GM13976 (cell line): ENCODE measurements at regions not wholly inside any gene's neighbourhood (a gene's known extent, or its start where the extent isn't known, plus 50 kb on each side); places are given as distances from the start of the nearest gene placed in this dataset.

ENCODE experiments used
- DNase-seq: peaks from one replicate; pipeline ENCODE4 v3.0.0; 2012; ENCODE audit warnings: low spot score
- in situ Hi-C: fragments of 300-500 bp; cut with MboI; formaldehyde crosslinking; loops from one replicate; pipeline ENCODE4 v1.12.0; 2022; ENCODE audit warnings: low sequenced_read_pairs, mixed read lengths, inconsistent platforms; ENCODE audit not compliant: unreplicated experiment
- TF ChIP-seq, protein P1 (sequence below): IDR thresholded peaks from 2 replicates; pipeline ENCODE4 v1.5.1; 2012; ENCODE audit warnings: borderline replicate concordance, mild to moderate bottlenecking; ENCODE audit not compliant: insufficient read depth; ENCODE audit errors: extremely low read depth, missing control alignments, control extremely low read depth

DNA sequence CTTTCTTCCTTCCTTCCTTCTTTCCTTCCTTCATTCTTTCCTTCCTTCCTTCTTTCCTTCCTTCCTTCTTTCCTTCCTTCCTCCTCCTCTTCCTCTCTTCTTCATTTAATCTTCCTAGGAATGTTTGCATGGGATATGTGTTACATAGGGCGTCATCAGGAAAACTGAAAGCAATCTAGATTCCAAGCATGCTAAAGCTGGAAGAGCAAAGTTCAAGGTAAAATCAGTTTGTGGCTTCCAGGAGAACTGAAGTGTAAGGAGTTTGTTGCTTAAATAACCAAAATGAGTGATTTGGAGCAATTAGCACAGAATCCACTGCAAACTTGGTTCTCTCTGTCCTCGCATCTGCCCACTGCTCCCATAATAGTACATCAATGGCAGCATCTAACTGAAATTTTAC, 716.2 kb downstream of the GBE1 start:
- DNase-seq: no peak
- TF ChIP-seq, protein P1, sequence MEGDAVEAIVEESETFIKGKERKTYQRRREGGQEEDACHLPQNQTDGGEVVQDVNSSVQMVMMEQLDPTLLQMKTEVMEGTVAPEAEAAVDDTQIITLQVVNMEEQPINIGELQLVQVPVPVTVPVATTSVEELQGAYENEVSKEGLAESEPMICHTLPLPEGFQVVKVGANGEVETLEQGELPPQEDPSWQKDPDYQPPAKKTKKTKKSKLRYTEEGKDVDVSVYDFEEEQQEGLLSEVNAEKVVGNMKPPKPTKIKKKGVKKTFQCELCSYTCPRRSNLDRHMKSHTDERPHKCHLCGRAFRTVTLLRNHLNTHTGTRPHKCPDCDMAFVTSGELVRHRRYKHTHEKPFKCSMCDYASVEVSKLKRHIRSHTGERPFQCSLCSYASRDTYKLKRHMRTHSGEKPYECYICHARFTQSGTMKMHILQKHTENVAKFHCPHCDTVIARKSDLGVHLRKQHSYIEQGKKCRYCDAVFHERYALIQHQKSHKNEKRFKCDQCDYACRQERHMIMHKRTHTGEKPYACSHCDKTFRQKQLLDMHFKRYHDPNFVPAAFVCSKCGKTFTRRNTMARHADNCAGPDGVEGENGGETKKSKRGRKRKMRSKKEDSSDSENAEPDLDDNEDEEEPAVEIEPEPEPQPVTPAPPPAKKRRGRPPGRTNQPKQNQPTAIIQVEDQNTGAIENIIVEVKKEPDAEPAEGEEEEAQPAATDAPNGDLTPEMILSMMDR: no peak
- in situ Hi-C loops: no loop called here

- TF ChIP-seq, protein P1: no peak
- in situ Hi-C loops: no loop called here
- DNase-seq: no peak
These were observed 717.7 kb downstream of the GBE1 start for GRCh38 chr3:81043660-81044199.

GRCh38 chr3:81043009-81043408, 718.4 kb downstream of the GBE1 start:
- no peak for DNase-seq
- TF ChIP-seq, protein P1: no peak
- in situ Hi-C loops: no loop called here

- no peak for DNase-seq
- TF ChIP-seq, protein P1: no peak
- in situ Hi-C loops: no loop called here
These were observed 720.1 kb downstream of the GBE1 start for GRCh38 chr3:81041331-81041730.

GRCh38 chr3:81040107-81040506, 721.3 kb downstream of the GBE1 start:
- TF ChIP-seq, protein P1: no peak
- in situ Hi-C loops: no loop called here
- no peak for DNase-seq

DNA sequence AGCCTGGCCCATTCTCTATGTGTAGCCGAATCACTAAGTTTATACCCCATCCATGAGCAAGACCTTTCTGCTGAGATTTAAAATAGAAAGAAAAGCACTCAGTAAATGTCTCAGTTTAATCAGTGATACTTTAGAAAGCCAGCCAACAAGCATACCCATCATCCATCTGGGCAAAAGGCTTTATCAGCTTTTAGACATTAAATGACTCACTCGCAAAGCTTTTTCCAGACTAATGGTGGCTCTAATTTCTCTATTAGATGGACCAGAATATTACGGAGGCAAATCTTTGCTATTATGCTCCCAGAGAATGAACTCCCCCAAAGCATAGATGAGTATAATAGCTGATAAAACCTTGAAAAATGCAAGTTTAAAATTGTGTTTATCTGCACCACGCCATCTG, 727.8 kb downstream of the GBE1 start:
- TF ChIP-seq, protein P1: no peak
- in situ Hi-C loops: no loop called here
- no peak for DNase-seq

- DNase-seq: no peak
- in situ Hi-C loops: no loop called here
- TF ChIP-seq, protein P1: no peak
These were observed 728.3 kb downstream of the GBE1 start for GRCh38 chr3:81033185-81033584.
